Mesenchymal stem cell (in vitro differentiated cells and primary cell): ENCODE measurements at regions not wholly inside any gene's neighbourhood (a gene's known extent, or its start where the extent isn't known, plus 50 kb on each side); places are given as distances from the start of the nearest gene placed in this dataset.

Experiments used
- DNase-seq: peaks from one replicate; pipeline ENCODE4 v3.0.0-alpha.2; 2013
- H2AFZ ChIP-seq: one replicate; pipeline ENCODE4 v1.6.1; 2013; ENCODE audit warnings: low read depth, mild to moderate bottlenecking, control low read depth, inconsistent platforms, low read length, moderate library complexity
- H2AK5ac ChIP-seq: 2 replicates; pipeline ENCODE4 v1.6.1; 2013; ENCODE audit warnings: low read length, moderate library complexity, mild to moderate bottlenecking, inconsistent platforms; ENCODE audit not compliant: severe bottlenecking
- H2BK120ac ChIP-seq: one replicate; pipeline ENCODE4 v1.6.1; 2013; ENCODE audit warnings: low read depth, mild to moderate bottlenecking, inconsistent platforms, low read length, moderate library complexity
- H2BK12ac ChIP-seq, 2 experiments: one replicate each; pipeline ENCODE4 v1.6.1; 2013; ENCODE audit warnings: inconsistent platforms in 2 of 2, low read length in 2 of 2, mild to moderate bottlenecking in 2 of 2, moderate library complexity in 2 of 2, control low read depth in 1 of 2
- H2BK15ac ChIP-seq: one replicate; pipeline ENCODE4 v1.6.1; 2013; ENCODE audit warnings: mild to moderate bottlenecking, low read depth, inconsistent platforms; ENCODE audit not compliant: poor library complexity, severe bottlenecking
- H2BK5ac ChIP-seq: 2 replicates; pipeline ENCODE4 v1.6.1; 2013; ENCODE audit warnings: low read depth, mild to moderate bottlenecking, low read length, control low read depth, inconsistent platforms; ENCODE audit not compliant: poor library complexity, severe bottlenecking
- H3K14ac ChIP-seq, 2 experiments: one replicate each; pipeline ENCODE4 v1.6.1; 2013; ENCODE audit warnings: inconsistent platforms in 2 of 2, low read length in 2 of 2, control low read depth in 1 of 2, mild to moderate bottlenecking in 1 of 2, moderate library complexity in 1 of 2
- H3K18ac ChIP-seq, 2 experiments: one replicate each; pipeline ENCODE4 v1.6.1; 2013; ENCODE audit warnings: inconsistent platforms in 2 of 2, low read length in 2 of 2, control low read depth in 1 of 2, low read depth in 1 of 2, mild to moderate bottlenecking in 1 of 2
- H3K23ac ChIP-seq, 2 experiments: one replicate each; pipeline ENCODE4 v1.6.1; 2013; ENCODE audit warnings: inconsistent platforms in 2 of 2, low read length in 2 of 2, mild to moderate bottlenecking in 2 of 2, moderate library complexity in 2 of 2, control low read depth in 1 of 2
- H3K27ac ChIP-seq: 2 replicates; pipeline ENCODE4 v1.5.1; 2013; ENCODE audit warnings: mild to moderate bottlenecking, moderate library complexity, low read length, control low read depth, inconsistent platforms; ENCODE audit not compliant: poor library complexity, severe bottlenecking
- H3K27me3 ChIP-seq, 2 experiments: 2 replicates each; pipeline versions ENCODE4 v1.6.1 to v1.7.0; 2013; ENCODE audit warnings: low read length in 2 of 2, mild to moderate bottlenecking in 2 of 2, moderate library complexity in 2 of 2, control low read depth in 1 of 2, inconsistent platforms in 1 of 2; ENCODE audit not compliant: control insufficient read depth in 1 of 2, insufficient read depth in 1 of 2
- H3K36me3 ChIP-seq, 2 experiments: 2 replicates each; pipeline versions ENCODE4 v1.6.1 to v1.7.0; 2013; ENCODE audit warnings: low read length in 2 of 2, control low read depth in 1 of 2, inconsistent platforms in 1 of 2, low read depth in 1 of 2, mild to moderate bottlenecking in 1 of 2; ENCODE audit not compliant: insufficient read depth in 2 of 2, control insufficient read depth in 1 of 2
- H3K4ac ChIP-seq, 2 experiments: one replicate each; pipeline ENCODE4 v1.6.1; 2013; ENCODE audit warnings: inconsistent platforms in 2 of 2, low read length in 2 of 2, mild to moderate bottlenecking in 2 of 2, moderate library complexity in 2 of 2, control low read depth in 1 of 2, low read depth in 1 of 2
- H3K4me1 ChIP-seq: 2 replicates; pipeline ENCODE4 v1.6.1; 2013; ENCODE audit warnings: low read depth, low read length, control low read depth; ENCODE audit not compliant: control insufficient read depth, insufficient read depth
- H3K4me2 ChIP-seq: 2 replicates; pipeline ENCODE4 v1.6.1; 2013; ENCODE audit warnings: low read length, mild to moderate bottlenecking, inconsistent platforms; ENCODE audit not compliant: poor library complexity, severe bottlenecking
- H3K4me3 ChIP-seq, 2 experiments: 2 replicates each; pipeline versions ENCODE4 v1.5.1 to v1.7.0; 2013; ENCODE audit warnings: low read length in 2 of 2, mild to moderate bottlenecking in 2 of 2, control low read depth in 1 of 2, low read depth in 1 of 2; ENCODE audit not compliant: insufficient read depth in 1 of 2
- H3K79me1 ChIP-seq: replicated peaks from 2 replicates; pipeline ENCODE4 v1.6.1; 2013; ENCODE audit warnings: mild to moderate bottlenecking, control low read depth, low read length, inconsistent platforms; ENCODE audit not compliant: poor library complexity, severe bottlenecking
- H3K9ac ChIP-seq: 2 replicates; pipeline ENCODE4 v1.7.0; 2013; ENCODE audit warnings: mild to moderate bottlenecking, low read length, moderate library complexity
- H3K9me3 ChIP-seq: 2 replicates; pipeline ENCODE4 v1.7.0; 2013; ENCODE audit warnings: mild to moderate bottlenecking, low read length; ENCODE audit not compliant: control insufficient read depth
- H4K8ac ChIP-seq: one replicate; pipeline ENCODE4 v1.6.1; 2013; ENCODE audit warnings: inconsistent platforms, mild to moderate bottlenecking, low read length, moderate library complexity
- H4K91ac ChIP-seq: one replicate; pipeline ENCODE4 v1.6.1; 2013; ENCODE audit warnings: mild to moderate bottlenecking, low read length, inconsistent platforms
- WGBS: methylation state at CpG from one replicate; pipeline ENCODE4 v1.1.7; 2013; ENCODE audit warnings: mixed read lengths; 5-methylcytosine and 5-hydroxymethylcytosine counted together

- Histone ChIP-seq H3K4me2 (no peak overlapping the region), H2AFZ (no peak overlapping the region), H2BK120ac (no peak overlapping the region), H2BK12ac (peak overlapping the region in 1 of 2 experiments; percentile 49), H3K9me3 (no peaks in the 10 kb centered on the region), H3K4me3 (no peak overlapping the region), H4K91ac (no peak overlapping the region), H3K4me1 (peaks cover 5% of the 10 kb centered on the region), H3K36me3 (no peaks in the 10 kb centered on the region), H2BK15ac (no peak overlapping the region), H3K27ac (no peak overlapping the region), H3K27me3 (no peaks in the 10 kb centered on the region), H3K14ac (no peak overlapping the region), H3K79me1 (no peaks in the 10 kb centered on the region), H2BK5ac (no peak overlapping the region), H3K9ac (peak overlapping the region; percentile 66), H2AK5ac (no peak overlapping the region), H3K4ac (no peak overlapping the region), H3K23ac (no peak overlapping the region), H4K8ac (no peak overlapping the region), H3K18ac (peak overlapping the region in 1 of 2 experiments; percentile 16)
- DNase-seq, result no peak
- WGBS, result 78% methylated on average over 2 of the region's 2 CpGs
Measured at GRCh38 chr2:217396586-217396985, 536.7 kb upstream of the TNP1 start.

DNA sequence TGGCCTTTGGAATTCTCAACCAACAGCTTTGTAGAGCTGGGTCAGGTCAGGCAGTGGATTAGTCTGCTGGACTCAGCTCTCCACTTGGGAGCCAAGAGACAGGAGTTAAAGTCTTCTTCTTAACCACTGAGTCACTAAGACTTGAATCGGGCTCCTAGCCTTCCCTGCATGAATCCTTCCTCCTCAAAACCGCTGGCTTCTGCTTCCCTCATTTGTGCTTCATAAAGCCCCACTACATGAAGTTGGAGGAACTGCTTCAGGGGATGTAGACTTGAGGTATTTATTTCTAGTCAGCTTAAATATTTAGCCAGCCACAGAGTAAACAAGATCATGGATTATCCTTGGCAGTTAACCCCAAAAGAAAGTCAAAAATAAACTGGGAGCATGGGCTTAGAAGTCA, 536.3 kb upstream of the TNP1 start:
- Histone ChIP-seq H3K4me2 (no peak overlapping the region), H3K14ac (no peak overlapping the region), H2BK5ac (no peak overlapping the region), H3K9me3 (no peaks in the 10 kb centered on the region), H2BK12ac (peak overlapping the region in 1 of 2 experiments; percentile 49), H3K27me3 (no peaks in the 10 kb centered on the region), H3K27ac (no peak overlapping the region), H3K23ac (no peak overlapping the region), H2AK5ac (no peak overlapping the region), H3K36me3 (no peaks in the 10 kb centered on the region), H2BK15ac (no peak overlapping the region), H3K18ac (peak overlapping the region in 1 of 2 experiments; percentile 16), H2AFZ (no peak overlapping the region), H3K4ac (no peak overlapping the region), H3K9ac (peak overlapping the region; percentile 66), H3K4me3 (no peak overlapping the region), H4K8ac (no peak overlapping the region), H4K91ac (no peak overlapping the region), H3K79me1 (no peaks in the 10 kb centered on the region), H2BK120ac (no peak overlapping the region), H3K4me1 (peaks cover 5% of the 10 kb centered on the region)
- DNase-seq, result peak; percentile 55
- WGBS, result no CpG with 5 or more reads among the region's 2 CpGs

DNA sequence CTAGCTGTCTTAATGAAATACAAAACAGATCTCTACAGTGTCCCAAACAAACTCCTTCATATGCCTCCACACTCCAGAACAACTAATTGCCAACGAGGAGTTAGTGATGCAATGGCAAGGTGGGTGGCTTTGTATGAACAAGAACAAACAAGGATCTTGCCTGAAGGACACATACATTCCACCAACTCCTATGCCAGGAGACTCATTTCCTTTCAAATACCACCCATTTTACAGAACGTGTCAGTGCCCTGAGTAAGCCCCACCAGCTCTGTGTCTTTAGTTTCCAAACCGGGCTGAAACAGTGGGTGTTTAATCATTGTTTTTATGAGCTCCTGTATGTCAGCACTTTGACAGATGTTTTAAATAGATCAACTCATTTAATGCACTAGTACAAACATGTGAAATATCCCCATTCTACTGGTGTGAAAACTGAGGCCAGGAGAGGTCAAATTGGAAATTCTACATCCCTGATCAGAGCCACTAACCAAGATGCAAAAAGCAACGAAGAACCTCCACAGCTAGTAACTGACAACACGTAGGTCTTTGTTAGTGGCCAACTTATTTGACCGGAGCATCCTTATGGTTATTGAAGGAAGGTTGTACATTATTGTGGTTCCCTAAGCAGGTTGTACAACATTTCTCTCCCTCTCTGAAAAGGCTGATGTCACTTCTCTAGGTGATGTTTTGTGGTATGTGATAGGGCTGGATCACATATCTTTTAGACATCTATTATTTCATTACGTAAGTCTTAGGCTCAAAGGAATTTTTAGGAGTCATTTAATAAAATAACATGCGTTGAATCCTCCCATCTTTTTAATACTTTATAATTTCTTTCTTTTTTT, 534.9 kb upstream of the TNP1 start:
- H4K91ac ChIP-seq, result no peak overlapping the region
- no peak overlapping the region for H3K4ac ChIP-seq
- H3K23ac ChIP-seq, result no peak overlapping the region
- H3K27ac ChIP-seq, result no peak overlapping the region
- peaks cover 5% of the 10 kb centered on the region for H3K4me1 ChIP-seq
- H2AK5ac ChIP-seq, result no peak overlapping the region
- H2AFZ ChIP-seq, result no peak overlapping the region
- DNase-seq, result no peak
- no peak overlapping the region for H3K18ac ChIP-seq
- H3K4me2 ChIP-seq, result no peak overlapping the region
- no peak overlapping the region for H3K4me3 ChIP-seq
- no peak overlapping the region for H3K14ac ChIP-seq
- H2BK12ac ChIP-seq, result no peak overlapping the region
- H2BK120ac ChIP-seq, result no peak overlapping the region
- no peak overlapping the region for H2BK5ac ChIP-seq
- no peaks in the 10 kb centered on the region for H3K27me3 ChIP-seq
- H3K9ac ChIP-seq, result peak overlapping the region; percentile 64
- no peaks in the 10 kb centered on the region for H3K9me3 ChIP-seq
- 91% methylated on average over 4 of the region's 8 CpGs for WGBS
- H4K8ac ChIP-seq, result peak overlapping the region; percentile 51
- no peaks in the 10 kb centered on the region for H3K36me3 ChIP-seq
- H2BK15ac ChIP-seq, result no peak overlapping the region
- no peaks in the 10 kb centered on the region for H3K79me1 ChIP-seq

DNA sequence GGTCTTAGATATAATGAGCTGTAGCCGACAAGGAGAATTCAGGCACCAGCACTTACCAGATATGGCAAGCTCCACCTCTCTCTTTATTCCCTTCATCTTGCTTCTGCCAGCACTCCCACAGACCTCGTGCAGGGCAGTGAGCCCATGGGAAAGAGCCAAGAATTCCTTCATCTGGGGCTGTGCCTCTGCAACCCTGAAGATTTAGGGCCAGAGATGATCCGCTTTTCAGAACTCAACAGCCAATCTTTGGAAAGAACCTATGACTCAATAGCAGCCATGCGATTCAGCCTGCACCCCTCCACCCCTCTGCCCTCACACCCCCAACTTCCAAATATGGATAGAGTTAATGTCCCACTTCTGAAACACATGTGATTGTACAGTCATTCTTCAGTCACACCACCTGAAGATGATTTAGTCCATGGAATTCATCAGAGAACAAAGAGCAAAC, 533.7 kb upstream of the TNP1 start:
- Histone ChIP-seq H3K4ac (no peak overlapping the region), H3K4me3 (no peak overlapping the region), H4K91ac (no peak overlapping the region), H3K18ac (peak overlapping the region in 1 of 2 experiments; percentile 28), H2AFZ (no peak overlapping the region), H3K4me1 (peaks cover 3% of the 10 kb centered on the region), H3K27ac (no peak overlapping the region), H2BK12ac (no peak overlapping the region), H3K27me3 (no peaks in the 10 kb centered on the region), H3K9me3 (no peaks in the 10 kb centered on the region), H3K79me1 (no peaks in the 10 kb centered on the region), H4K8ac (no peak overlapping the region), H2BK120ac (no peak overlapping the region), H3K14ac (no peak overlapping the region), H2AK5ac (no peak overlapping the region), H3K4me2 (no peak overlapping the region), H2BK5ac (no peak overlapping the region), H3K9ac (peak overlapping the region; percentile 87), H3K23ac (no peak overlapping the region), H3K36me3 (no peaks in the 10 kb centered on the region), H2BK15ac (no peak overlapping the region)
- no peak for DNase-seq
- WGBS, result 82% methylated on average over 4 of the region's 4 CpGs
